ENCODE measurements at regions not wholly inside any gene's neighbourhood (a gene's known extent, or its start where the extent isn't known, plus 50 kb on each side); places are given as distances from the start of the nearest gene placed in this dataset.

- in situ Hi-C loops (cut with HindIII; ENCODE audit: low sequenced_read_pairs) = no loop called here
- no peak overlapping the region for H3K4me3 ChIP-seq (ENCODE audit: low read depth, low read length)
- TF ChIP-seq CTCF (IDR thresholded peaks at IDR 0.05; ENCODE audit: low read depth, low read length, missing control alignments) = no peak
- DNase-seq (ENCODE audit: low read depth) = peak; percentile 24
Observed at GRCh38 chr9:116087246-116087645, 66.3 kb upstream of the PAPPA start.

- in situ Hi-C loops (cut with HindIII; ENCODE audit: low sequenced_read_pairs) = no loop called here
- no peak for DNase-seq (ENCODE audit: low read depth)
- no peak overlapping the region for H3K4me3 ChIP-seq (ENCODE audit: low read depth, low read length)
- TF ChIP-seq CTCF (IDR thresholded peaks at IDR 0.05; ENCODE audit: low read depth, low read length, missing control alignments) = no peak
Observed at GRCh38 chr9:116087751-116088194, 65.8 kb upstream of the PAPPA start.

GRCh38 chr9:116088396-116088795 lies 65.2 kb upstream of the PAPPA start:
- DNase-seq (ENCODE audit: low read depth) = no peak
- in situ Hi-C loops (cut with HindIII; ENCODE audit: low sequenced_read_pairs) = no loop called here
- TF ChIP-seq CTCF (IDR thresholded peaks at IDR 0.05; ENCODE audit: low read depth, low read length, missing control alignments) = no peak
- H3K4me3 ChIP-seq (ENCODE audit: low read depth, low read length) = no peak overlapping the region

- no peak for DNase-seq (ENCODE audit: low read depth)
- no peak for TF ChIP-seq CTCF (IDR thresholded peaks at IDR 0.05; ENCODE audit: low read depth, low read length, missing control alignments)
- H3K4me3 ChIP-seq (ENCODE audit: low read depth, low read length) = no peak overlapping the region
- in situ Hi-C loops (cut with HindIII; ENCODE audit: low sequenced_read_pairs) = no loop called here
Observed at GRCh38 chr9:116090030-116090770, 63.4 kb upstream of the PAPPA start.

- DNase-seq (ENCODE audit: low read depth) = no peak
- in situ Hi-C loops (cut with HindIII; ENCODE audit: low sequenced_read_pairs) = no loop called here
- TF ChIP-seq CTCF (IDR thresholded peaks at IDR 0.05; ENCODE audit: low read depth, low read length, missing control alignments) = no peak
- no peak overlapping the region for H3K4me3 ChIP-seq (ENCODE audit: low read depth, low read length)
Observed at GRCh38 chr9:116094846-116095245, 58.7 kb upstream of the PAPPA start.

GRCh38 chr9:116095403-116095802 lies 58.2 kb upstream of the PAPPA start:
- in situ Hi-C loops (cut with HindIII; ENCODE audit: low sequenced_read_pairs) = no loop called here
- H3K4me3 ChIP-seq (ENCODE audit: low read depth, low read length) = no peak overlapping the region
- no peak for TF ChIP-seq CTCF (IDR thresholded peaks at IDR 0.05; ENCODE audit: low read depth, low read length, missing control alignments)
- DNase-seq (ENCODE audit: low read depth) = no peak

All from astrocyte of the cerebellum (primary cell).